Activated naive CD8-positive, alpha-beta T cell (primary cell): ENCODE measurements at regions not wholly inside any gene's neighbourhood (a gene's known extent, or its start where the extent isn't known, plus 50 kb on each side); places are given as distances from the start of the nearest gene placed in this dataset.

ENCODE experiments used
- H3K27ac Mint-ChIP-seq: one replicate; pipeline ENCODE4 v1.8.0; 2021; ENCODE audit warnings: mixed read lengths
- H3K27me3 Mint-ChIP-seq: one replicate; pipeline ENCODE4 v1.8.0; 2021; ENCODE audit warnings: mixed read lengths
- H3K36me3 Mint-ChIP-seq: one replicate; pipeline ENCODE4 v1.8.0; 2021; ENCODE audit warnings: mixed read lengths
- H3K4me1 Mint-ChIP-seq: one replicate; pipeline ENCODE4 v1.8.0; 2021; ENCODE audit warnings: low read depth, mixed read lengths
- H3K4me3 Mint-ChIP-seq: one replicate; pipeline ENCODE4 v1.8.0; 2021; ENCODE audit warnings: mild to moderate bottlenecking, mixed read lengths
- H3K9me3 Mint-ChIP-seq: one replicate; pipeline ENCODE4 v1.8.0; 2021; ENCODE audit warnings: low read depth, mixed read lengths

DNA sequence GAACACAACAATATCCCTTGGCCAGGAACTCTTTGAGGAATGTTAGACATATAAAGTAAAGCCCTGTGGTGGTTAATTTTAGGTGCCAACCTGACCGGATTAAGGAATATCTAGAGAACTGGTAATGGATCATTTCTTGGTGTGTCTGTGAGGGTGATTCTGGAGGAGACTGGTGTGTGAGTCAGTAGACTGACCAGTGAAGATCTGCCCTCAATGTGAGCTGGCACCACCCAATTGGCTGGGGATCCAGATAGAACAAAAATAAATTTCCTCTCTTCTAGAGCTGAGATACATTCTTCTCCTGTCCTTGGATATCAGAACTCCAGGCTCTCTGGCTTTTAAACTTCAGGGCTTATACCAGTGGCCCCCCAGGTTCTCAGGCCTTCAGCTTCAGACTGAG, 56.2 kb upstream of the TNPO1 start:
- peaks cover 6% of the 10 kb centered on the region for H3K27me3 Mint-ChIP-seq
- no peak overlapping the region for H3K27ac Mint-ChIP-seq
- no peaks in the 10 kb centered on the region for H3K36me3 Mint-ChIP-seq

GRCh38 chr5:72752909-72753308, 63.6 kb upstream of the TNPO1 start:
- Mint-ChIP-seq H3K27ac (no peak overlapping the region), H3K9me3 (peaks cover 2% of the 10 kb centered on the region), H3K4me3 (no peak overlapping the region), H3K4me1 (no peaks in the 10 kb centered on the region), H3K27me3 (peaks cover 1% of the 10 kb centered on the region), H3K36me3 (no peaks in the 10 kb centered on the region)

More for the DNA sequence above, 56.2 kb upstream of the TNPO1 start:
- no peak overlapping the region for H3K4me3 Mint-ChIP-seq
- H3K9me3 Mint-ChIP-seq: no peaks in the 10 kb centered on the region
- H3K4me1 Mint-ChIP-seq: no peaks in the 10 kb centered on the region

- Mint-ChIP-seq H3K9me3 (peaks cover 7% of the 10 kb centered on the region), H3K27me3 (peaks cover 4% of the 10 kb centered on the region), H3K4me1 (no peaks in the 10 kb centered on the region), H3K36me3 (no peaks in the 10 kb centered on the region), H3K4me3 (no peak overlapping the region), H3K27ac (no peak overlapping the region)
These were observed 67.0 kb upstream of the TNPO1 start for GRCh38 chr5:72749362-72749997.

DNA sequence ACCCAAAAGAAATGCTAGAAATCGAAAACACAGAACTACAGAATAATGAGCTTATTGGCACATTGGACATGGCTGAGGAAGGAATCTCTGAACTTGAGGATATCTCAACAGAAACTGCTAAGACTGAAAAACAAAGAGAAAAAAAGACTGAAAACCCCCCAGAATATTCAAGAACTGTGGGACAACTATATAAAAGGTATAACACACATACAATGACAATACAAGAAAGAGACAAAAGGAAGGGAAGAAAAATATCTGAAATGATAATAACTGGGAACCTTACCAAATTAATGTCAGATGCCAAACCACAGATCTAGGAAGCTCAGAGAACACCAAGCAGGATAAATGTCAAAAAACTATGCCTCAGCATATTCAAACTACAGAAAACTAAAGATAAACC, 68.6 kb upstream of the TNPO1 start:
- H3K4me1 Mint-ChIP-seq: no peaks in the 10 kb centered on the region
- H3K36me3 Mint-ChIP-seq: no peaks in the 10 kb centered on the region
- no peak overlapping the region for H3K4me3 Mint-ChIP-seq
- no peak overlapping the region for H3K27ac Mint-ChIP-seq
- peaks cover 11% of the 10 kb centered on the region for H3K27me3 Mint-ChIP-seq
- peaks cover 7% of the 10 kb centered on the region for H3K9me3 Mint-ChIP-seq

DNA sequence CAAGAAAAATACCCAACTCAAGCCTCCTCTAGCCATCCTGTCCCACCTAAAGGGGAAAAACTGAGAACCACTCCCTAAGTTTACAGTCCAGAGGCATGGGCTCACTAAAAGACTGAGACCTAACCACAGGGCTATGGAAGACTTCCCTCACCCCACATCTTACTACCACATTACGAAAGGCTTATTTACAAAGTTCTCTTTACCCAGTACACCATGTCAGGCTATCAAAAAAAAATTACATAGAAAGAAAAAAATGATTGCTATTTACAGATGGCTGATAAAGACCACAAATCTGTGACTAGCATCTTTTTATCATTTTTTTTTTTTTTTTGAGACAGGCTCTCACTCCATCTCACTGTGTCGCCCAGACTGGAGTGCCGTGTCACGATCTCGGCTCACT, 69.7 kb upstream of the TNPO1 start:
- Mint-ChIP-seq H3K27ac (no peak overlapping the region), H3K4me1 (no peaks in the 10 kb centered on the region), H3K4me3 (no peak overlapping the region), H3K27me3 (peaks cover 13% of the 10 kb centered on the region), H3K9me3 (peaks cover 7% of the 10 kb centered on the region), H3K36me3 (no peaks in the 10 kb centered on the region)

DNA sequence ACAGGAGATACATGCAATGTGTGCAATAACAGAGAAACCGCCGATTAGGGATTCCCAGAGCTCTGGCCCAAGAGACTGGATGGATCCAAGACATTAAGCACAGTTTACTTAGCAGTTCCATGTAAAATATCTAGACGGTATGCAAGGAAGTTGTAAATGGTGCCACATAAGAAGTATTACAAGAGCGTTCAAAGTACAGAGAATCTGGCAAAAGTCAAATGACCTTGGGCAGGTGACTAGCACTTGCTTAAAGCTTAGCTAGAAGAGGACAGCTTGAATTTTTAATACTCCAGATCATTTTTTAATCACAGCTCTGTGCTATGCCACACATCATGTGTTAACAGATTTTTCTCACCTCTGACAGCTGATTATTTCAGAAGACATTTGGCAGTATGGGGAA, 72.3 kb upstream of the TNPO1 start:
- no peak overlapping the region for H3K27ac Mint-ChIP-seq

GRCh38 chr5:72741805-72742204, 74.7 kb upstream of the TNPO1 start:
- Mint-ChIP-seq H3K9me3 (no peaks in the 10 kb centered on the region), H3K27ac (no peak overlapping the region), H3K36me3 (no peaks in the 10 kb centered on the region), H3K27me3 (peaks cover 13% of the 10 kb centered on the region), H3K4me1 (no peaks in the 10 kb centered on the region), H3K4me3 (no peak overlapping the region)

More for the DNA sequence above, 72.3 kb upstream of the TNPO1 start:
- Mint-ChIP-seq H3K4me3 (no peak overlapping the region), H3K36me3 (no peaks in the 10 kb centered on the region), H3K4me1 (no peaks in the 10 kb centered on the region), H3K9me3 (peaks cover 7% of the 10 kb centered on the region), H3K27me3 (peaks cover 15% of the 10 kb centered on the region)

GRCh38 chr5:72733810-72734209, 82.7 kb upstream of the TNPO1 start:
- Mint-ChIP-seq H3K9me3 (no peaks in the 10 kb centered on the region), H3K27ac (no peak overlapping the region), H3K4me3 (no peak overlapping the region), H3K27me3 (peaks cover 2% of the 10 kb centered on the region), H3K36me3 (no peaks in the 10 kb centered on the region), H3K4me1 (no peaks in the 10 kb centered on the region)

DNA sequence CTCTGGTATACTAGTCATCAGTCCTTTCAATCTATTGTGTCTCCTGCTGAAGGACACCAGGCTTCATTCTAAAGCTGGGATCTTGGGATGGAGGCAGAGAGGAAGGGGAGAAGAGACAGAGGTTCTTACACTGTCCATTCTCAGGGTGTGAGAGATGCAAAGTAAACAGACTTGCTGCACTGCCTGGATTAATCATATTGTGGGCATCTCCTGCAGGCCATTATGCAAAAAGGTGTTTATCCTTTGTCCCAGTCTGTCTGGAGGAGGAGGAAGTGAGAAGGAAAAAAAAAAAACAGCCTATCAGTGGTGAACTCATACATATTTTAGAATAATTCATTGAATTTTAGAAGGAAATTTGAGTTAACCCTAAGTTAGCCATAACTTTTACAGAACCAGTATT, 92.9 kb upstream of the TNPO1 start:
- peaks cover 12% of the 10 kb centered on the region for H3K27me3 Mint-ChIP-seq
- no peak overlapping the region for H3K27ac Mint-ChIP-seq
- H3K36me3 Mint-ChIP-seq: no peaks in the 10 kb centered on the region
- H3K4me3 Mint-ChIP-seq: no peak overlapping the region
- no peaks in the 10 kb centered on the region for H3K4me1 Mint-ChIP-seq
- H3K9me3 Mint-ChIP-seq: no peaks in the 10 kb centered on the region

- H3K4me3 Mint-ChIP-seq: no peak overlapping the region
- H3K36me3 Mint-ChIP-seq: no peaks in the 10 kb centered on the region
- H3K4me1 Mint-ChIP-seq: no peaks in the 10 kb centered on the region
- H3K27me3 Mint-ChIP-seq: peaks cover 12% of the 10 kb centered on the region
- no peaks in the 10 kb centered on the region for H3K9me3 Mint-ChIP-seq
- no peak overlapping the region for H3K27ac Mint-ChIP-seq
These were observed 93.5 kb upstream of the TNPO1 start for GRCh38 chr5:72722792-72723452.

GRCh38 chr5:72721844-72722243, 94.6 kb upstream of the TNPO1 start:
- Mint-ChIP-seq H3K27me3 (peaks cover 10% of the 10 kb centered on the region), H3K9me3 (no peaks in the 10 kb centered on the region), H3K36me3 (no peaks in the 10 kb centered on the region), H3K4me1 (no peaks in the 10 kb centered on the region), H3K27ac (no peak overlapping the region), H3K4me3 (no peak overlapping the region)

GRCh38 chr5:72720205-72720604, 96.3 kb upstream of the TNPO1 start:
- Mint-ChIP-seq H3K4me3 (no peak overlapping the region), H3K4me1 (no peaks in the 10 kb centered on the region), H3K27me3 (peaks cover 8% of the 10 kb centered on the region), H3K36me3 (no peaks in the 10 kb centered on the region), H3K27ac (no peak overlapping the region), H3K9me3 (no peaks in the 10 kb centered on the region)

DNA sequence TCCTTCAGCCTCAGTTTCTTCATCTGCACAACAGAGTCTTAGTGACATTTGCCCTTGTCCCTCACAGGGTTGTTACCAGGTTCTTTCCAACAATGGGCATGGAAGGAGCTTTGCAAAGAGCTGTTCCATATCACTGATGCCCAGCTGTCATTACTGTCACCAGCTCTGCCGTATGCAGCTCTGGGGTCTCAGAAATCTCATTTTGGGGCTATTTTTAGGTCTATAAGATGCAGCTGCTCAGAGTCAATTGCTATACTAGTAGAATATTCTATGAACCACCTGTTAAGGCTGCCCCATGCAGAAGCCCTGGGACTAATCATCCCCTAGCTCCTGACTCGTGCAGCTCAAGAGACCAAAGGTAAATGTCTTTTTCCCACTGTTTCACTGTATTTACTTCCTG, 105.1 kb upstream of the TNPO1 start:
- no peaks in the 10 kb centered on the region for H3K4me1 Mint-ChIP-seq
- peaks cover 10% of the 10 kb centered on the region for H3K27me3 Mint-ChIP-seq
- no peak overlapping the region for H3K27ac Mint-ChIP-seq
- no peak overlapping the region for H3K4me3 Mint-ChIP-seq
- H3K36me3 Mint-ChIP-seq: no peaks in the 10 kb centered on the region
- H3K9me3 Mint-ChIP-seq: no peaks in the 10 kb centered on the region

DNA sequence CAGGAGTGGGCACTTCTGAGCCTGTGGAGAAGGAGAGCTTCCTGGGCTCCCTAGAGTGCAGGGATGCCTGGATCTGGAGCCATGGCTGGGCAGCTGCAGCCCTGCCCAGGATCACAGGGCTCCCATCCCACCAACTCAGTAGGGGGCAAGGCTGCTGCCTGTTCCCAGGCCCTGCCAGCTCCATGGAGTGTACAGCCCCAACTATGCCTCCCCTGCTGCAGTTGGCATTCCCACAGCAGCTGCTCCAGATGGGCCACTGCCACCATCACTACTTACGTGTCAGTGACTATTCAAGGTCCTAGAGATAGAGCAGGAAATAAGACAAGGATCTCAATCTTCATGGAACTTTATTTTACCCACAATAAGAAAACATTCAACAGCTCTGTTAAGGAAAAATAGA, 107.1 kb upstream of the TNPO1 start:
- Mint-ChIP-seq H3K4me1 (no peaks in the 10 kb centered on the region), H3K9me3 (no peaks in the 10 kb centered on the region), H3K4me3 (no peak overlapping the region), H3K27me3 (peaks cover 13% of the 10 kb centered on the region), H3K36me3 (no peaks in the 10 kb centered on the region), H3K27ac (no peak overlapping the region)

GRCh38 chr5:72705178-72705577, 111.3 kb upstream of the TNPO1 start:
- no peaks in the 10 kb centered on the region for H3K4me1 Mint-ChIP-seq

GRCh38 chr5:72703876-72704275, 112.6 kb upstream of the TNPO1 start:
- Mint-ChIP-seq H3K4me1 (no peaks in the 10 kb centered on the region), H3K36me3 (no peaks in the 10 kb centered on the region), H3K27ac (no peak overlapping the region), H3K4me3 (no peak overlapping the region), H3K27me3 (peaks cover 8% of the 10 kb centered on the region), H3K9me3 (no peaks in the 10 kb centered on the region)

More at GRCh38 chr5:72705178-72705577, 111.3 kb upstream of the TNPO1 start:
- Mint-ChIP-seq H3K27me3 (peaks cover 11% of the 10 kb centered on the region), H3K9me3 (no peaks in the 10 kb centered on the region), H3K4me3 (no peak overlapping the region), H3K36me3 (no peaks in the 10 kb centered on the region), H3K27ac (no peak overlapping the region)
